ENCODE measurements at regions not wholly inside any gene's neighbourhood (a gene's known extent, or its start where the extent isn't known, plus 50 kb on each side); places are given as distances from the start of the nearest gene placed in this dataset.

DNA sequence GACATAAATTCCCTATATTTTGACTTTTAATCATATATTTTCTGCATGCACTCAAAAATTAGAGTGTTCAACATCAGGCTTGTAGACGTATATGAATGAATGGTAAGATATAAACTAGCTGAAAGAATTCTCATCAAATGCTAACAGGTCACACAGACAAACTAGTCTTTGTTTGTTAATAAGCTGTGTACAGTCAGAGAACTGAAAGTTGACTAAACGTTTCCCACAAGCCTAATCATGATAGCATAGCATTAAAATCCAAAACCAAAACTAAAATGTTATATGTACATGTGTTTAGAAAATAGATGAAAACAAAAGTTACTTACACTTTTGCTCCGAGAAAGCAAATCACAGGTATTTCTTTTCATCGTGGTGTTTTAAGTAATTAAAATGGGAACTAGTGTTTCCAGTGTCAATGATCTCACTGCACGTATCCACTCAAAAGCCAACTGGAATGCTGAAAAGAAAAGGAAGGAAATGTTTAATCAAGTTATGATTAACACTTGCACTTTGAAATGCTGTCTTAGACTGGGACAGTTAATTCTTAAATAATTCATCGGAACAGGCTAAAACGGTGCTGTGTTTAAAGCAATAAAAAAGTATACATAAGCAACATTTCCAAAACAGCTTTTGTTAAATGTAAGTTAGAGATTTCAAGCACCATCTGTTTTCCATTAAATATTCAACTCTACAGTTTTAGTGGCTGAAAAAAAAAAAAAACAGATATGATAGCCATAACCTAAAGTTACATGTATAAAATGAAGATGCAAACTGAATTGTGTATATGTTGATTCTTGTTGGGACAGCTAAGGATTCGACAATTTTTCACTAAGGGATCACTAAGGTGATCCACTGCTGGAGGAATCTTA is 291.9 kb upstream of the PDE4D start:
- TF ChIP-seq, protein P1, sequence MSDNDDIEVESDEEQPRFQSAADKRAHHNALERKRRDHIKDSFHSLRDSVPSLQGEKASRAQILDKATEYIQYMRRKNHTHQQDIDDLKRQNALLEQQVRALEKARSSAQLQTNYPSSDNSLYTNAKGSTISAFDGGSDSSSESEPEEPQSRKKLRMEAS (IDR thresholded peaks at IDR 0.05) = no peak
- TF ChIP-seq HNF4G (IDR thresholded peaks at IDR 0.05) = no peak
- no peak for TF ChIP-seq JUND (IDR thresholded peaks at IDR 0.05)
- no peak for TF ChIP-seq RAD21 (IDR thresholded peaks at IDR 0.05)
- TF ChIP-seq SP1 (IDR thresholded peaks at IDR 0.05) = no peak
- TF ChIP-seq GABPA (IDR thresholded peaks at IDR 0.05 in 1 of 2, conservative IDR thresholded peaks at IDR 0.05 in 1 of 2) = no peak
- TF ChIP-seq, protein P2, sequence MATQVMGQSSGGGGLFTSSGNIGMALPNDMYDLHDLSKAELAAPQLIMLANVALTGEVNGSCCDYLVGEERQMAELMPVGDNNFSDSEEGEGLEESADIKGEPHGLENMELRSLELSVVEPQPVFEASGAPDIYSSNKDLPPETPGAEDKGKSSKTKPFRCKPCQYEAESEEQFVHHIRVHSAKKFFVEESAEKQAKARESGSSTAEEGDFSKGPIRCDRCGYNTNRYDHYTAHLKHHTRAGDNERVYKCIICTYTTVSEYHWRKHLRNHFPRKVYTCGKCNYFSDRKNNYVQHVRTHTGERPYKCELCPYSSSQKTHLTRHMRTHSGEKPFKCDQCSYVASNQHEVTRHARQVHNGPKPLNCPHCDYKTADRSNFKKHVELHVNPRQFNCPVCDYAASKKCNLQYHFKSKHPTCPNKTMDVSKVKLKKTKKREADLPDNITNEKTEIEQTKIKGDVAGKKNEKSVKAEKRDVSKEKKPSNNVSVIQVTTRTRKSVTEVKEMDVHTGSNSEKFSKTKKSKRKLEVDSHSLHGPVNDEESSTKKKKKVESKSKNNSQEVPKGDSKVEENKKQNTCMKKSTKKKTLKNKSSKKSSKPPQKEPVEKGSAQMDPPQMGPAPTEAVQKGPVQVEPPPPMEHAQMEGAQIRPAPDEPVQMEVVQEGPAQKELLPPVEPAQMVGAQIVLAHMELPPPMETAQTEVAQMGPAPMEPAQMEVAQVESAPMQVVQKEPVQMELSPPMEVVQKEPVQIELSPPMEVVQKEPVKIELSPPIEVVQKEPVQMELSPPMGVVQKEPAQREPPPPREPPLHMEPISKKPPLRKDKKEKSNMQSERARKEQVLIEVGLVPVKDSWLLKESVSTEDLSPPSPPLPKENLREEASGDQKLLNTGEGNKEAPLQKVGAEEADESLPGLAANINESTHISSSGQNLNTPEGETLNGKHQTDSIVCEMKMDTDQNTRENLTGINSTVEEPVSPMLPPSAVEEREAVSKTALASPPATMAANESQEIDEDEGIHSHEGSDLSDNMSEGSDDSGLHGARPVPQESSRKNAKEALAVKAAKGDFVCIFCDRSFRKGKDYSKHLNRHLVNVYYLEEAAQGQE (IDR thresholded peaks at IDR 0.05) = no peak
- no peak for TF ChIP-seq NR2F2 (IDR thresholded peaks at IDR 0.05)
- no peak for TF ChIP-seq FOXA2 (IDR thresholded peaks at IDR 0.05)
- no peak for TF ChIP-seq YY1 (IDR thresholded peaks at IDR 0.05)
- TF ChIP-seq, protein P3, sequence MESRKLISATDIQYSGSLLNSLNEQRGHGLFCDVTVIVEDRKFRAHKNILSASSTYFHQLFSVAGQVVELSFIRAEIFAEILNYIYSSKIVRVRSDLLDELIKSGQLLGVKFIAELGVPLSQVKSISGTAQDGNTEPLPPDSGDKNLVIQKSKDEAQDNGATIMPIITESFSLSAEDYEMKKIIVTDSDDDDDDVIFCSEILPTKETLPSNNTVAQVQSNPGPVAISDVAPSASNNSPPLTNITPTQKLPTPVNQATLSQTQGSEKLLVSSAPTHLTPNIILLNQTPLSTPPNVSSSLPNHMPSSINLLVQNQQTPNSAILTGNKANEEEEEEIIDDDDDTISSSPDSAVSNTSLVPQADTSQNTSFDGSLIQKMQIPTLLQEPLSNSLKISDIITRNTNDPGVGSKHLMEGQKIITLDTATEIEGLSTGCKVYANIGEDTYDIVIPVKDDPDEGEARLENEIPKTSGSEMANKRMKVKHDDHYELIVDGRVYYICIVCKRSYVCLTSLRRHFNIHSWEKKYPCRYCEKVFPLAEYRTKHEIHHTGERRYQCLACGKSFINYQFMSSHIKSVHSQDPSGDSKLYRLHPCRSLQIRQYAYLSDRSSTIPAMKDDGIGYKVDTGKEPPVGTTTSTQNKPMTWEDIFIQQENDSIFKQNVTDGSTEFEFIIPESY (IDR thresholded peaks at IDR 0.05) = no peak
- TF ChIP-seq TAF1 (conservative IDR thresholded peaks at IDR 0.05) = no peak
- TF ChIP-seq EGR1 (IDR thresholded peaks at IDR 0.05; ENCODE audit: low read depth in 2 of 2) = no peak
- TF ChIP-seq, protein P4, sequence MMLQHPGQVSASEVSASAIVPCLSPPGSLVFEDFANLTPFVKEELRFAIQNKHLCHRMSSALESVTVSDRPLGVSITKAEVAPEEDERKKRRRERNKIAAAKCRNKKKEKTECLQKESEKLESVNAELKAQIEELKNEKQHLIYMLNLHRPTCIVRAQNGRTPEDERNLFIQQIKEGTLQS (IDR thresholded peaks at IDR 0.05) = no peak
- TF ChIP-seq, protein P5, sequence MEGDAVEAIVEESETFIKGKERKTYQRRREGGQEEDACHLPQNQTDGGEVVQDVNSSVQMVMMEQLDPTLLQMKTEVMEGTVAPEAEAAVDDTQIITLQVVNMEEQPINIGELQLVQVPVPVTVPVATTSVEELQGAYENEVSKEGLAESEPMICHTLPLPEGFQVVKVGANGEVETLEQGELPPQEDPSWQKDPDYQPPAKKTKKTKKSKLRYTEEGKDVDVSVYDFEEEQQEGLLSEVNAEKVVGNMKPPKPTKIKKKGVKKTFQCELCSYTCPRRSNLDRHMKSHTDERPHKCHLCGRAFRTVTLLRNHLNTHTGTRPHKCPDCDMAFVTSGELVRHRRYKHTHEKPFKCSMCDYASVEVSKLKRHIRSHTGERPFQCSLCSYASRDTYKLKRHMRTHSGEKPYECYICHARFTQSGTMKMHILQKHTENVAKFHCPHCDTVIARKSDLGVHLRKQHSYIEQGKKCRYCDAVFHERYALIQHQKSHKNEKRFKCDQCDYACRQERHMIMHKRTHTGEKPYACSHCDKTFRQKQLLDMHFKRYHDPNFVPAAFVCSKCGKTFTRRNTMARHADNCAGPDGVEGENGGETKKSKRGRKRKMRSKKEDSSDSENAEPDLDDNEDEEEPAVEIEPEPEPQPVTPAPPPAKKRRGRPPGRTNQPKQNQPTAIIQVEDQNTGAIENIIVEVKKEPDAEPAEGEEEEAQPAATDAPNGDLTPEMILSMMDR (IDR thresholded peaks at IDR 0.05; ENCODE audit: low read depth, low read length, missing input control) = no peak
- no peak for TF ChIP-seq FOXA1 (IDR thresholded peaks at IDR 0.05)
- TF ChIP-seq HNF4A (conservative IDR thresholded peaks at IDR 0.05) = no peak

More for the DNA sequence above, 291.9 kb upstream of the PDE4D start:
- H3K27me3 ChIP-seq (ENCODE audit: control insufficient read depth in 4 of 4, insufficient read depth in 4 of 4, low read length in 3 of 4) = no peaks in the 10 kb centered on the region
- no peaks in the 10 kb centered on the region for H3K4me1 ChIP-seq (ENCODE audit: control insufficient read depth in 4 of 4, insufficient read depth in 4 of 4, low read length in 3 of 4)
- 63% methylated on average over 8 of the region's 8 CpGs for WGBS
- no peaks in the 10 kb centered on the region for H3K9me3 ChIP-seq (ENCODE audit: control insufficient read depth in 4 of 4, low read length in 3 of 4)
- DNase-seq (ENCODE audit: low spot score) = no peak
- H3K27ac ChIP-seq (ENCODE audit: low read depth in 1 of 2, low read length in 2 of 2) = no peak overlapping the region
- no peak overlapping the region for H3K4me3 ChIP-seq (ENCODE audit: low read depth in 1 of 3, low read length in 3 of 3)
- H3K36me3 ChIP-seq (ENCODE audit: control insufficient read depth in 4 of 4, insufficient read depth in 3 of 4, low read depth in 1 of 4, low read length in 3 of 4) = no peaks in the 10 kb centered on the region
- H3K9ac ChIP-seq (ENCODE audit: low read depth in 1 of 2, low read length in 2 of 2) = no peak overlapping the region

Measured in liver (tissue), 8 donors.